HepG2 (cell line): ENCODE measurements at regions not wholly inside any gene's neighbourhood (a gene's known extent, or its start where the extent isn't known, plus 50 kb on each side); places are given as distances from the start of the nearest gene placed in this dataset.

Source experiments
- ATAC-seq: fragments of 200-7000 bp; cut with Tn5 transposase; 3 replicates; pipeline ENCODE4 v1.9.1; 2020; ENCODE audit warnings: mild to moderate bottlenecking, moderate library complexity
- BruUV-seq: library from RNA; stranded (reverse); fragments of 400-500 nt; replicated peaks from 2 replicates; lab custom pipeline; 2021; lab: Mats Ljungman, UMichigan
- CTCF ChIA-PET: fragments of 300-600 bp; formaldehyde crosslinking; extraction: SDS; loops from one replicate; lab custom pipeline; 2021; ENCODE audit warnings: low total read pairs, inconsistent platforms, low intra/inter-chr PET ratio; lab: Yijun Ruan, JAX
- POLR2A ChIA-PET: fragments of 350-600 bp; sonication (Branson Sonifier 250); formaldehyde crosslinking; loops from one replicate; lab custom pipeline; 2020; ENCODE audit warnings: antibody characterized with exemption, inconsistent platforms; lab: Yijun Ruan, JAX
- DNase-seq: peaks from one replicate; pipeline ENCODE4 v3.0.0-alpha.2; 2015; ENCODE audit warnings: low spot score
- FAIRE-seq: peaks from 3 replicates; lab custom pipeline; 2011; peaks lifted over from hg19 to GRCh38; lab: Jason Lieb, UNC
- H2AFZ ChIP-seq: one replicate; pipeline ENCODE4 v1.6.1; 2011; ENCODE audit warnings: low read length, inconsistent platforms
- H3K27ac ChIP-seq: fragments of 300-600 bp; 3 replicates; pipeline ENCODE4 v1.8.0; 2011; ENCODE audit warnings: mixed run types, mild to moderate bottlenecking, mixed read lengths, low read length, inconsistent platforms; ENCODE audit not compliant: insufficient read depth; ENCODE audit errors: extremely low read length
- H3K27me3 ChIP-seq, 2 experiments: fragments of 200-600 bp in 1 of 2; 2 replicates in 1 of 2; 3 replicates in 1 of 2; pipeline versions ENCODE4 v1.6.0 to v1.8.0; 2011; ENCODE audit warnings: low read length in 2 of 2, mild to moderate bottlenecking in 2 of 2, moderate library complexity in 2 of 2, inconsistent platforms in 1 of 2; ENCODE audit not compliant: insufficient read depth in 2 of 2, control insufficient read depth in 1 of 2
- H3K36me3 ChIP-seq, 2 experiments: fragments of 200-600 bp in 1 of 2; replicated peaks in 1 of 2; 2 replicates in 1 of 2; 3 replicates in 1 of 2; pipeline versions ENCODE4 v1.5.1 to v1.8.0; 2011; ENCODE audit warnings: low read length in 2 of 2, inconsistent platforms in 1 of 2; ENCODE audit not compliant: insufficient read depth in 2 of 2, control insufficient read depth in 1 of 2
- H3K4me1 ChIP-seq: 2 replicates; pipeline ENCODE4 v1.5.1; 2012; ENCODE audit warnings: low read length, inconsistent platforms; ENCODE audit not compliant: insufficient read depth
- H3K4me2 ChIP-seq: 2 replicates; pipeline ENCODE4 v1.6.0; 2011; ENCODE audit warnings: low read depth, low read length, inconsistent platforms
- H3K4me3 ChIP-seq, 3 experiments: fragments of 200-600 bp in 1 of 3; sonication (generic), shearing (Covaris generic) in 1 of 3; replicated peaks in 1 of 3; 2 replicates each; pipeline ENCODE4 v1.5.1; 2011 to 2016; ENCODE audit warnings: low read length in 3 of 3, inconsistent platforms in 2 of 3, low read depth in 2 of 3, mild to moderate bottlenecking in 2 of 3, control low read depth in 1 of 3, mixed read lengths in 1 of 3; ENCODE audit not compliant: insufficient read depth in 1 of 3
- H3K79me2 ChIP-seq: one replicate; pipeline ENCODE4 v1.6.1; 2011; ENCODE audit warnings: low read length, inconsistent platforms; ENCODE audit not compliant: insufficient read depth
- H3K9ac ChIP-seq: 2 replicates; pipeline ENCODE4 v1.6.0; 2011; ENCODE audit warnings: mild to moderate bottlenecking, low read depth, low read length, inconsistent platforms; ENCODE audit not compliant: insufficient read depth
- H3K9me3 ChIP-seq: 2 replicates; pipeline ENCODE4 v1.5.1; 2012; ENCODE audit warnings: mild to moderate bottlenecking, low read length
- H4K20me1 ChIP-seq: 2 replicates; pipeline ENCODE4 v1.6.0; 2011; ENCODE audit warnings: inconsistent platforms, mild to moderate bottlenecking, low read length, moderate library complexity; ENCODE audit not compliant: insufficient read depth
- ADNP ChIP-seq: sonication (generic); formaldehyde crosslinking; IDR thresholded peaks from 2 replicates; pipeline ENCODE4 v1.4.0; 2020; ENCODE audit warnings: missing genetic modification reagents
- ELF1 ChIP-seq: sonication (generic); formaldehyde crosslinking; IDR thresholded peaks from 2 replicates; pipeline ENCODE4 v1.4.0; 2020; ENCODE audit warnings: missing genetic modification reagents
- SAFB2 ChIP-seq: sonication (generic); formaldehyde crosslinking; IDR thresholded peaks from 2 replicates; pipeline ENCODE4 v1.5.1; 2020; ENCODE audit warnings: missing genetic modification reagents, low read depth, mild to moderate bottlenecking, borderline replicate concordance
- U2AF1 ChIP-seq: fragments of 200-400 bp; formaldehyde crosslinking; optimal IDR thresholded peaks from 2 replicates; pipeline ENCODE3; 2017; ENCODE audit warnings: mild to moderate bottlenecking, low read depth, low read length
- ZFP91 ChIP-seq: sonication (generic); formaldehyde crosslinking; IDR thresholded peaks from 2 replicates; pipeline ENCODE4 v1.9.0; 2022; ENCODE audit warnings: missing genetic modification reagents, mild to moderate bottlenecking, borderline replicate concordance
- ZNF18 ChIP-seq: sonication (generic); formaldehyde crosslinking; IDR thresholded peaks from 2 replicates; pipeline ENCODE4 v1.8.0; 2022; ENCODE audit warnings: mild to moderate bottlenecking, missing genetic modification reagents; ENCODE audit not compliant: insufficient replicate concordance
- ZNF609 ChIP-seq: sonication (generic); formaldehyde crosslinking; IDR thresholded peaks from 2 replicates; pipeline ENCODE4 v1.4.0; 2020; ENCODE audit warnings: mild to moderate bottlenecking, missing genetic modification reagents, borderline replicate concordance
- WGBS: methylation state at CpG from one replicate; pipeline ENCODE4 v1.1.6; 2017; ENCODE audit warnings: low lambda C conversion rate; 5-methylcytosine and 5-hydroxymethylcytosine counted together
- in situ Hi-C: cut with HindIII; loops from 2 replicates; pipeline ENCODE4 v1.10.0; 2017; ENCODE audit warnings: low pct_unique_long_range_greater_than_20kb; ENCODE audit not compliant: extremely low pct_ligation_motif_present
- intact Hi-C: fragments of 100-400 bp; cut with micrococcal nuclease; formaldehyde crosslinking; loops from one replicate; pipeline ENCODE4 v1.10.0; 2022; ENCODE audit not compliant: unreplicated experiment

- no peak overlapping the region for H2AFZ ChIP-seq
- H3K4me2 ChIP-seq = no peak overlapping the region
- intact Hi-C loops (no loop called here), in situ Hi-C loops (no loop called here)
- DNase-seq (no peak), ATAC-seq (no peak), FAIRE-seq (no peak)
- no TSS peak for BruUV-seq
- 38% methylated on average over 5 of the region's 5 CpGs for WGBS
- ChIA-PET POLR2A (no interaction called here), CTCF (no interaction called here)
- TF ChIP-seq ADNP = no peak
- TF ChIP-seq ZFP91 (CRISPR knock-in tag) = no peak
- no peak for TF ChIP-seq SAFB2 (CRISPR knock-in tag)
- no peak for TF ChIP-seq ZNF609
- no peak for TF ChIP-seq U2AF1
- no peak for TF ChIP-seq ELF1 (CRISPR knock-in tag)
- no peak for TF ChIP-seq ZNF18 (CRISPR knock-in tag)
- H3K27me3 ChIP-seq = 0 out of 5 replicates have a peak, but pooled peaks cover 0 to 3% of the 10 kb centered on the region in 2 experiments
- H3K4me3 ChIP-seq = no peak overlapping the region
- H3K9ac ChIP-seq = no peak overlapping the region
- no peak overlapping the region for H3K27ac ChIP-seq
- H3K4me1 ChIP-seq = no peaks in the 10 kb centered on the region
- no peaks in the 10 kb centered on the region for H3K9me3 ChIP-seq
- H4K20me1 ChIP-seq = no peaks in the 10 kb centered on the region
- no peaks in the 10 kb centered on the region for H3K79me2 ChIP-seq
- no peaks in the 10 kb centered on the region for H3K36me3 ChIP-seq
Measured at GRCh38 chr2:37454851-37455762, 110.7 kb downstream of the QPCT start.
